Activated T-helper 17 cell treated with anti-CD3 and anti-CD28 coated beads, Interleukin-2, amount 50 U/mL, for 72 hours (primary cell): ENCODE measurements at regions not wholly inside any gene's neighbourhood (a gene's known extent, or its start where the extent isn't known, plus 50 kb on each side); places are given as distances from the start of the nearest gene placed in this dataset.
A peak's percentile ranks its signal among the peaks of the same experiment; 100 is the strongest.

Experiments
- ATAC-seq: fragments of 150-1000 bp; cut with Tn5 transposase; replicated peaks from 2 replicates; pipeline ENCODE4 v1.10.0; 2021; ENCODE audit warnings: mild to moderate bottlenecking, moderate library complexity
- H3K27ac Mint-ChIP-seq: one replicate; pipeline ENCODE4 v1.8.0; 2022; ENCODE audit warnings: mixed read lengths
- H3K27me3 Mint-ChIP-seq: one replicate; pipeline ENCODE4 v1.8.0; 2022; ENCODE audit warnings: mixed read lengths
- H3K36me3 Mint-ChIP-seq: one replicate; pipeline ENCODE4 v1.8.0; 2022; ENCODE audit warnings: low read depth, mild to moderate bottlenecking, mixed read lengths
- H3K4me1 Mint-ChIP-seq: one replicate; pipeline ENCODE4 v1.8.0; 2022; ENCODE audit warnings: mixed read lengths
- H3K4me3 Mint-ChIP-seq: one replicate; pipeline ENCODE4 v1.8.0; 2022; ENCODE audit warnings: mild to moderate bottlenecking, mixed read lengths
- H3K9me3 Mint-ChIP-seq: one replicate; pipeline ENCODE4 v1.8.0; 2022; ENCODE audit warnings: mixed read lengths

GRCh38 chr3:66717806-66718205 lies 217.0 kb upstream of the LRIG1 start:
- H3K9me3 Mint-ChIP-seq: no peaks in the 10 kb centered on the region

GRCh38 chr3:66719796-66720356 lies 219.1 kb upstream of the LRIG1 start:
- peaks cover 5% of the 10 kb centered on the region for H3K27me3 Mint-ChIP-seq
- no peaks in the 10 kb centered on the region for H3K36me3 Mint-ChIP-seq
- no peak overlapping the region for H3K4me3 Mint-ChIP-seq
- no peaks in the 10 kb centered on the region for H3K4me1 Mint-ChIP-seq
- H3K27ac Mint-ChIP-seq: no peak overlapping the region
- no peak for ATAC-seq
- no peaks in the 10 kb centered on the region for H3K9me3 Mint-ChIP-seq

More at GRCh38 chr3:66717806-66718205, 217.0 kb upstream of the LRIG1 start:
- Mint-ChIP-seq H3K4me1 (no peaks in the 10 kb centered on the region), H3K4me3 (no peak overlapping the region), H3K36me3 (no peaks in the 10 kb centered on the region), H3K27ac (no peak overlapping the region), H3K27me3 (peaks cover 5% of the 10 kb centered on the region)
- no peak for ATAC-seq

- Mint-ChIP-seq H3K27ac (no peak overlapping the region), H3K27me3 (peaks cover 5% of the 10 kb centered on the region), H3K4me3 (no peak overlapping the region), H3K4me1 (no peaks in the 10 kb centered on the region), H3K36me3 (no peaks in the 10 kb centered on the region), H3K9me3 (no peaks in the 10 kb centered on the region)
- no peak for ATAC-seq
Measured at GRCh38 chr3:66720508-66720907, 219.7 kb upstream of the LRIG1 start.

- Mint-ChIP-seq H3K4me3 (no peak overlapping the region), H3K27me3 (peaks cover 5% of the 10 kb centered on the region), H3K36me3 (no peaks in the 10 kb centered on the region), H3K4me1 (no peaks in the 10 kb centered on the region), H3K9me3 (no peaks in the 10 kb centered on the region), H3K27ac (no peak overlapping the region)
- ATAC-seq: no peak
Measured at GRCh38 chr3:66722675-66723074, 221.9 kb upstream of the LRIG1 start.

GRCh38 chr3:66723231-66723630 lies 222.4 kb upstream of the LRIG1 start:
- no peaks in the 10 kb centered on the region for H3K4me1 Mint-ChIP-seq
- H3K27ac Mint-ChIP-seq: no peak overlapping the region
- no peak overlapping the region for H3K4me3 Mint-ChIP-seq
- ATAC-seq: peak; percentile 31
- no peaks in the 10 kb centered on the region for H3K9me3 Mint-ChIP-seq
- H3K36me3 Mint-ChIP-seq: no peaks in the 10 kb centered on the region
- peaks cover 5% of the 10 kb centered on the region for H3K27me3 Mint-ChIP-seq

GRCh38 chr3:66729687-66730393 lies 229.0 kb upstream of the LRIG1 start:
- Mint-ChIP-seq H3K4me3 (no peak overlapping the region), H3K27me3 (peaks cover 5% of the 10 kb centered on the region), H3K36me3 (no peaks in the 10 kb centered on the region), H3K27ac (no peak overlapping the region), H3K9me3 (no peaks in the 10 kb centered on the region), H3K4me1 (no peaks in the 10 kb centered on the region)
- no peak for ATAC-seq

- Mint-ChIP-seq H3K27me3 (peaks cover 6% of the 10 kb centered on the region), H3K36me3 (no peaks in the 10 kb centered on the region), H3K4me1 (no peaks in the 10 kb centered on the region), H3K27ac (no peak overlapping the region), H3K9me3 (no peaks in the 10 kb centered on the region), H3K4me3 (no peak overlapping the region)
- no peak for ATAC-seq
Measured at GRCh38 chr3:66738625-66739365, 238.0 kb upstream of the LRIG1 start.

GRCh38 chr3:66740260-66740659 lies 239.4 kb upstream of the LRIG1 start:
- no peaks in the 10 kb centered on the region for H3K36me3 Mint-ChIP-seq
- H3K4me3 Mint-ChIP-seq: no peak overlapping the region
- no peaks in the 10 kb centered on the region for H3K4me1 Mint-ChIP-seq
- peaks cover 7% of the 10 kb centered on the region for H3K27me3 Mint-ChIP-seq
- ATAC-seq: no peak
- peak overlapping the region; percentile 52 for H3K27ac Mint-ChIP-seq
- H3K9me3 Mint-ChIP-seq: no peaks in the 10 kb centered on the region

GRCh38 chr3:66744521-66744920 lies 243.7 kb upstream of the LRIG1 start:
- H3K4me1 Mint-ChIP-seq: no peaks in the 10 kb centered on the region
- no peak overlapping the region for H3K4me3 Mint-ChIP-seq
- peaks cover 7% of the 10 kb centered on the region for H3K27me3 Mint-ChIP-seq
- no peak for ATAC-seq
- H3K9me3 Mint-ChIP-seq: no peaks in the 10 kb centered on the region
- H3K27ac Mint-ChIP-seq: no peak overlapping the region
- no peaks in the 10 kb centered on the region for H3K36me3 Mint-ChIP-seq

GRCh38 chr3:66744986-66745385 lies 244.2 kb upstream of the LRIG1 start:
- Mint-ChIP-seq H3K4me3 (no peak overlapping the region), H3K27ac (no peak overlapping the region), H3K36me3 (no peaks in the 10 kb centered on the region), H3K4me1 (no peaks in the 10 kb centered on the region), H3K9me3 (no peaks in the 10 kb centered on the region), H3K27me3 (peaks cover 7% of the 10 kb centered on the region)
- no peak for ATAC-seq

GRCh38 chr3:66747261-66747660 lies 246.4 kb upstream of the LRIG1 start:
- Mint-ChIP-seq H3K4me1 (no peaks in the 10 kb centered on the region), H3K27me3 (peaks cover 7% of the 10 kb centered on the region), H3K36me3 (no peaks in the 10 kb centered on the region), H3K9me3 (no peaks in the 10 kb centered on the region), H3K4me3 (no peak overlapping the region), H3K27ac (no peak overlapping the region)
- ATAC-seq: no peak

GRCh38 chr3:66747696-66748095 lies 246.9 kb upstream of the LRIG1 start:
- Mint-ChIP-seq H3K4me1 (no peaks in the 10 kb centered on the region), H3K27ac (no peak overlapping the region), H3K27me3 (peaks cover 7% of the 10 kb centered on the region), H3K4me3 (no peak overlapping the region), H3K36me3 (no peaks in the 10 kb centered on the region), H3K9me3 (no peaks in the 10 kb centered on the region)
- no peak for ATAC-seq

GRCh38 chr3:66748175-66748876 lies 247.5 kb upstream of the LRIG1 start:
- no peaks in the 10 kb centered on the region for H3K4me1 Mint-ChIP-seq
- ATAC-seq: no peak
- H3K27me3 Mint-ChIP-seq: peaks cover 7% of the 10 kb centered on the region
- H3K36me3 Mint-ChIP-seq: no peaks in the 10 kb centered on the region
- H3K4me3 Mint-ChIP-seq: no peak overlapping the region
- no peak overlapping the region for H3K27ac Mint-ChIP-seq
- H3K9me3 Mint-ChIP-seq: no peaks in the 10 kb centered on the region

GRCh38 chr3:66751842-66752241 lies 246.3 kb upstream of the KBTBD8 start:
- no peak for ATAC-seq
- no peaks in the 10 kb centered on the region for H3K4me1 Mint-ChIP-seq
- peaks cover 4% of the 10 kb centered on the region for H3K27me3 Mint-ChIP-seq
- no peaks in the 10 kb centered on the region for H3K9me3 Mint-ChIP-seq
- no peaks in the 10 kb centered on the region for H3K36me3 Mint-ChIP-seq
- H3K27ac Mint-ChIP-seq: no peak overlapping the region
- no peak overlapping the region for H3K4me3 Mint-ChIP-seq
